HG02885 (cell line): ENCODE measurements at regions not wholly inside any gene's neighbourhood (a gene's known extent, or its start where the extent isn't known, plus 50 kb on each side); places are given as distances from the start of the nearest gene placed in this dataset.
"Not testable (repeated sequence)": the region's sequence is repeated elsewhere in the genome, so short reads cannot be mapped to it uniquely, and the experiment has no call there.

Source experiments
- ATAC-seq: cut with Tn5 transposase; IDR thresholded peaks from one replicate; pipeline ENCODE4 v1.9.1; 2021; ENCODE audit warnings: mild to moderate bottlenecking; ENCODE audit not compliant: unreplicated experiment, poor library complexity

DNA sequence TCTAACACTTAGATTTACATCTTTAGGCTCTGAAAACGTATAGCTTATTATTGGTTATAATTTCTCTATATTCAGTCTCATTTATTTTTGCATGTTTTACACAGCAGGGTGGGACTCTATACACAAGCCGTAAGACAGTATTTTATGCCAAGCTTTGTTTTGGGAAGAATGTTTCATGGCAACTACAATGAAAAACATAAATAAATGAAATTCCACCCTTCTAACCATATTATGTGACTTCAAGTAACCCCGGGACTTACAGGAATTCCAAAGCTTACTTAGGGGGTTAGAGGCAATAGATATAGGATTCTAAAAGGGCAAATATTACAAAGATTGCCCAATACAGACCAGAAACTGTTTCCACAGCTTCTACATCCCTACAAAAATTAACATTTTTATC, 370.9 kb downstream of the PRR32 start:
- no peak for ATAC-seq

DNA sequence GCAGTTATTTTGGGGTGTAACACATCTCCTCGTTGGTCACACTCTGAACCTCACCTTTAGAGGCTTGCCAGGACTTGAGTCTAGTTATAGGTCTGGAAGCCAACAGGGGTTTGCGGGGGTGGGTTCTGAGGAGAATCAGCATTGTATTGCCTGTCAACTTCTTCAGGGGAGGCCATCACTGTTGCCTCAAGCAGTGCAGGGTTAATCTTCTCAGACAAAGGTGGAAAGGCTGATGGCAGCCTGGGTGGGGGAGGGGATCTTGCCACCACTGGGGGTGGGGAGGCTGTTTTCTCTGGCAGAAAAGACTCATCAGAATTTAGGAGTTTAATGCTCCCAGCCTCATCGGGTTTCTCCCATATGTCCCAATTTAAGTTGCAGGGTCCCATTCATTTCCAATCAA, 387.8 kb downstream of the PRR32 start:
- ATAC-seq: no peak

- not testable (repeated sequence) for ATAC-seq
Observed at GRCh38 chrX:127221821-127222220, 402.3 kb downstream of the PRR32 start.

DNA sequence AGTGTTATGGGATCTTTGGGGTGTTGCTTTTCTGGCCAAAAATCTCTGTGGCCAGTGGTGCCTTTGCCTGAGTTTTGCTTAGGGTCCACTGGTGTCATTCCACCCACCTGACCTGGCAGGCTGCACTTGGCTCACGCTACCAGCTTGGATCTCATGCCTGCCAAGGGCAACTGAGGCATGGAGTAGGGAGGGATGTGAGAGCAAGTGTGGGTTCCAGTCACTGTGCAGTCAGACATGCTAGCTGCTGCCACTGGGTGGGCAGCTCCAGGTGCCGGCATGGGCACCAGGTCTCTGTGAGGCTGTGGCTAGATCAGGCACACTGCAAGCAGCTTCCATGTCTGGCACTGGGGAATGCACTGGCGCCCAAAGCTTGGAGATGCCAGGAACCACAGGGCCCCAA, 424.1 kb downstream of the PRR32 start:
- no peak for ATAC-seq

DNA sequence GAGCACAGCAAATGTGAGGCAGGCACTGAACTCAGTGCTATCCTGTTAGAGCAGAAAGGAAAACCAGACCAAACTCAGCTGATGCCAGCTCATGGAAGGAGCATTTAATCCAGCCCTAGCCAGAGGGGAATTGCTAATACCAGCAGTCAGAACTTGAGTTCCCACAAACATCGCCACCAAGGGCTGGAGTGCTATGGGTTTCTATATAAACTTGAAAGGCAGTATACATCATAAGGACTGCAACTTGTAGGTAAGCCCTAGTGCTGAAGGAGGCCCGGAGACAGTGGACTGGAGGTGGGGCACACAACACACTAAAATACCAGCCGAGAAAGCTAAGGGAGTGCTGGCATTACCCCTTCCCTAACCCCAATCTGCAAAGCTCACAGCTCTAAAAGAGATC, 440.2 kb downstream of the PRR32 start:
- ATAC-seq: no peak

GRCh38 chrX:127276326-127276725, 456.8 kb downstream of the PRR32 start:
- no peak for ATAC-seq

GRCh38 chrX:127300511-127300910, 481.0 kb downstream of the PRR32 start:
- no peak for ATAC-seq

- no peak for ATAC-seq
Observed at GRCh38 chrX:127302841-127303240, 483.3 kb downstream of the PRR32 start.

- no peak for ATAC-seq
Observed at GRCh38 chrX:127305013-127305412, 485.5 kb downstream of the PRR32 start.

DNA sequence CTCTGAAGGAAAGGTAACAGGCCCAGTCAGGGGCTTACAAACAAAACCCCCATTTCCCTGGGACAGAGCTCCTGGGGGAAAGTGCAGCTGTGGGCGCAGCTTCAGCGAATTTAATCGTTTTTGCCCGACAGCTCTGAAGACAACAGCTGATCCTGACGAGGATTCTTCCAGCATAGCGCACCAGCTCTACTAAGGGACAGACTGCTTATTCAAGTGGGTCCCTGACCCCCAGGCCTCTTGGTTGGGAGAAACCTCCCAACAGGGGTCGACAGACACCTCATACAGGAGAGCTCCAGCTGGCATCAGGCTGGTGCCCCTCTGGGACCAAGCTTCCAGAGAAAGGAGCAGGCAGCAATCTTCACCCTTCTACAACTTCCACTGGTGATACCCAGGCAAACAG, 486.7 kb downstream of the PRR32 start:
- ATAC-seq: no peak

DNA sequence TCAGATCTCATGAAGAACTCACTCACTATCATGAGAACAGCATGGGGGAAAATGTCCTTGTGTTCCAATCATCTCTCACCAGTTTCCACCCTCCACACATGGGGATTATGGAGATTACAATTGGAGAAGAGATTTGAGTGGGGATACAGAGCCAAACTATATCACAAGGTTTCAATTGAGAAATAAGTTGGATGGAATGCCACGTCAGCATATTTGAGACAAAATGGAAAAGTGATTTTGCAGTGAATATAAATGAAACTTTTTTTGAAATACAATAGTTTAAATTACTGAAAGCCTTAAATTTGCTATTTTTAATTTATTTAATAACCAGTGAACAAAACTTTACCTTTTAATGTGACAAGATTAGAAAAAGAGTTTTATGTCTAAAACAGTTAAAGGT, 494.1 kb downstream of the PRR32 start:
- no peak for ATAC-seq

GRCh38 chrX:127317159-127317558, 497.6 kb downstream of the PRR32 start:
- no peak for ATAC-seq

DNA sequence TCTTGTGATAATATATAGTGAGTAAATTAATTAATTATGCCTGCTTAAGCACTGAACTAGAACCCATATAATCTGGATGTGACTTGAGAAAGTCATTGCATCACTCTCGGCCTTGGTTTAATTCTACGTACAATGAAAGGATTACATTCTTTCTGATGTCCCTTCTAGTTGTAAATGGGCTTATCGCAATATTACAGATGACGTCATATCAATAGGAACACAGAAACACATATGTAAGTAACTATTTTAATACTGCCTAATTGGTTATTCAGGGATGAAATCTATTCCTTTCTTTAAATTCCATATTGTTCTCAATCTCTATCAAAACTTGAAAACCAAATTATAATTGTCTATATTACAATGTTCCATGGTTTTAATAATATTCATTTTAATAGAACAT, 504.6 kb downstream of the PRR32 start:
- ATAC-seq: no peak
